Fibroblast of peridontal ligament (primary cell): ENCODE measurements at regions not wholly inside any gene's neighbourhood (a gene's known extent, or its start where the extent isn't known, plus 50 kb on each side); places are given as distances from the start of the nearest gene placed in this dataset.
"Not testable (repeated sequence)": the region's sequence is repeated elsewhere in the genome, so short reads cannot be mapped to it uniquely, and the experiment has no call there.

Experiments used
- DNase-seq: peaks from one replicate; pipeline ENCODE4 v3.0.0-alpha.2; 2010; ENCODE audit errors: extremely low read depth

DNA sequence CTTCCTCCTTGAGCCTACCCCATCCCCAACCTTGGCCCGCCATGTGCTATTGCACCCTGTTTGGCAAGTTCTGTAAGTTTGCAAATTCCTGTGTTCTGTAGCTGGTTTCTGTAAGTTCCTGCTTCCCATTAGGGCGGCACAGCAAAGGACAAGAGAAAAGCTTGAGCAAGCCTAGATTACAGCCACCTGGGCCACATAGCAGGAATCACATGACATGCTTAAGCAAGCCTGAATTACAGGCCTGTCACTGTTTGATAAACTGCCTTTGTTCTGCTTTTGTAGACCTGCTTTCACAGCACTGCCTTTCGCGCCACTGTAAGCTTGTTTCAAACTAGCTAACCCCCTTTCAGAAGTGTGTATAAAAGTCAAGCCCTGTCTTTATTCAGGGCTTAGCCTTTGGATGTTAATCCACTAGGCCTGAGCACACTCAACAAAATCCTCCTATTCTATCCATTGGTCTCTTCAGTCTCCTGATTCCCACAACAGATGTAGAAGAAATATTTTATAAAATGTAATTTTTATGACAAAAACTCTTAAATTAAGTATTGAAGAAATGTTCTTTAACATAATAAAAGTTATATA is 906.8 kb upstream of the NDST4 start:
- no peak for DNase-seq

DNA sequence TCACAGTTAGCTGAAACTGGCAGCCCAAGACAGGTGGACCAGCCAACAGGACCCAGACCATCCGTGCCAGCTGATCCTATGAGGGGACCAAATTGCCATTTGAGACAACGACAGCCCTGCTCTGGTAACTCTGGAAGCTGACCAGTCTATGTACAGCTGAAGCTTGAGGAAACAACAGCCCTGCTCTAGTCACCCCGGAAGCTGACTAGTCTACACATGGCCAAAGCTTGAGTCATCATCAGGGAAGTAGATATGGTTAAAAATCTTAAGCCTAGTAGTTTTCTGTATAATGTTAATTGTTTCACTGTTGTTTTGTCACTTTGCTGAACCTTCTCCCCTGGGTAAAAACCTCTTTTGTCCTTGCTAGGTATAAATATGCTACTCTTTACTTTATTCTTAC is 905.4 kb upstream of the NDST4 start:
- DNase-seq, result no peak

DNA sequence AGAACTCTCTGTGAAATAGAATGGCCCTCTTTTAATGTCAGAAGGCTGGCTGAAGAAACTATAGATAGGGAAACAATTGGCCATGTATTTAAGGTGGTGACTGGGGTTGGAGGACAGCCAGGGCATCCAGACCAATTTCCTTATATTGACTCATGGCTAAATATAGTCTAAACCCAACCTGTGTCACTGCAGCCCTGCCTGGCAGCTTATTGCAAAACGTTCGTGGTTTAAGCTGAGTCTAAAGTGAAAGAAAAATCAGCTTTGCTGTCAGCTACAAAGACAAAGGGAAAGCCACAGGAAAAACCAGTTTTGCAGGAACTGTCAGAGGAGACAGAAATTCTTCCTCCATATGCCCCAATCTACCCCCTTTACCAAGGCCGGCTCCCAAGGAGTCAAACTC is 902.8 kb upstream of the NDST4 start:
- DNase-seq, result peak; percentile 7

DNA sequence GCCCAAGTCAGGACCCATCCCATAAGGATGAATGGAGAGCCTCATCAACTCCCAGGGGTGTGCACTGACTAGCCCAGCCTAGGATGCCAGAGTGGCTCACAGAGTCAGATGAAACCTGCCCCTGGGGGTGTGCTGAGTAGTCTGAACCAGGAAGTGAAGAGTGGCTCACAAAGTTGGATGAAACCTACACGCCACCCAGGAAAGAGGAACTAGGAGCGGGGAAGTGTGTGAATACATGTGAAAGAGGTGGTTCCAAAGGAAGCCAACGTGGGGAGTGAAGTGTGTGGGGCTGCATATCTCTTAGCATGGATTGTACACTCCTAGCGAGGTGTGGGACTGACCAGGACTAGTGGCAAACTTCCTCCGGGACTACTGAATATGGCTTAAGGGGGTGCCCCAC is 902.1 kb upstream of the NDST4 start:
- no peak for DNase-seq

DNA sequence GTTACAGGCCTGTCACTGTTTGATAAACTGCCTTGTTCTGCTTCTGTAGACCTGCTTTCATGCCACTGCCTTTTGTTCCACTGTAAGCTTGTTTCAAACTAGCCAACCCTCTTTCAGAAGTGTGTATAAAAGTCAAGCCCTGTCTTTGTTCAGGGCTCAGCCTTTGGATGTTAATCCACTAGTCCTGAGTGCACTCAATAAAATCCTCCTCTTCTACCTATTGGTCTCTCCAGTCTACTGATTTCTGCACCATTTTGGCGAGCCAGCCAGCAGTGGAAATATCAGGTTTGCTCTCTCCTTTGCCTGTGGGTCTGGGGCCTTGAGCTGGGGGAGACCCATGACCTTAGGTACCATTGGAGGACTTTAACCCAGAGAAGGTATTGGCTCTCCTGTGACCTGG is 901.6 kb upstream of the NDST4 start:
- no peak for DNase-seq

DNA sequence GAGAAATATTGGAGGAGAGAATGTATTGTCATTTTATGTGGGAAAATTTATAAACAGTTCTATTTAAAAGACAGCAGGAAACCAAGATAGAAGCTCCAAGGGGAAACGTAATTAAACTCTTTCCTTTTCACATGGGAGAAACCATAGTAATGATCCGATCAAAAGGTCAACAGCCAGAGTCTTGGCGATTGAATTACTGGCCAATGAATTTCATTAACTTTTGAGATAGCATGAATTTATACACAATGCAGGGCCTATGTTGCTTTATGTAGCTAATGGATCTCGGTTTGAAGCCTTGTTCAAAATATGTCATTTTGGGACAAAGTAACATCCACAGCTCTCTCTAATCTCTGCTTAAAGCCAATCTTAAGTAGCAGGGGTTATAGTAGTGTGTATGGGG is 897.5 kb upstream of the NDST4 start:
- no peak for DNase-seq

GRCh38 chr4:116005806-116006088 is 892.3 kb upstream of the NDST4 start:
- no peak for DNase-seq

DNA sequence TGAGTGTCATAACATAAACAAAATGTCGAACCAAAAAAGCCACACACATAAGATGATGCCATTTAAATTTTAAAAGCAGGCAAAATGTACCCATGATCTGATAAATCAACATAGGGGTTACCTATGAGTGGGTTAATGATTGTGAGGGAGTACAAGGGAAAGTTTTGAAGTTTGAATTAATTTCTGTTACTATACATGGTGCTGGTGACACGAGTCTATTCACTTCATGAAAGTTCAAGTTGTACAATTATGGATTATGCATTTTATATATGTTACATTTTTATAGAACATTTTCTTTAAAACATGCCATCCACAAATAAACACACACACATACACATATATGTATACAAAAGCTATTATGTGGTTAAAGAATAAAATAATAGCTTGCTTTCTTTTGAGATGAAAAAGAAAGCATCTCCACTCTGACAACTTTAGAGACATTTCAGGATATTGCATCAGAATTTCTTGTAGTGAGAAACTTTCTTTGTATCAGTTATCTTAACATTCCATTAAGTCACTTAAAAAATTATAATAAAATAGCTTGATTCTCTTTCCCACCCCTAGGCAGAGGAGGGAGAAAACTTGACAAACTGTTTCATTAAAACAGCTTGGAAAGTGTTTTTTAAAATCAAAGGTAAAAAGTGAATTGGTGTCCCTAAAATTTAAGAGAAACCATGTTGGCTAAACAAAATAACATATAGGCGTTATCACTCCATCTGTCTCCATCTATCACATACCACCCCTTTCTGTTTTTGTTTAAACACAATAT is 891.8 kb upstream of the NDST4 start:
- no peak for DNase-seq

DNA sequence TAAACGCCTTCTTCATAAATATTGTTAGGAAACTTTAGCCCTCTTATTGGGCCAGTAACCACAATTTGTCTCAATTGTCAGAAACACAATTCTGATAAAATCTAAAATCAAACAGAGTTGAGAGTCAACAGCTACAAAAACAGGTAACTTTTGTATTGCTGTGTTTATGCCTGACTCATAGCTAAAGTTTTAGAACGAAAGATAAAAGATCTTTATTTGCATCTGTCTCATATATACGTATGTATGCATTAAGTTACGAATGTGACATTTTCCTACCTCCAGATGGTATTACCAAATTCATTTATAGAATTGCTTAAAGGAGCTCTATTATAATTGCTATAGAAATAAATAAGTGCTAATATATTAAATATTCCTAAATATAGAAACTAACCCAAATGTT is 887.9 kb upstream of the NDST4 start:
- no peak for DNase-seq

DNA sequence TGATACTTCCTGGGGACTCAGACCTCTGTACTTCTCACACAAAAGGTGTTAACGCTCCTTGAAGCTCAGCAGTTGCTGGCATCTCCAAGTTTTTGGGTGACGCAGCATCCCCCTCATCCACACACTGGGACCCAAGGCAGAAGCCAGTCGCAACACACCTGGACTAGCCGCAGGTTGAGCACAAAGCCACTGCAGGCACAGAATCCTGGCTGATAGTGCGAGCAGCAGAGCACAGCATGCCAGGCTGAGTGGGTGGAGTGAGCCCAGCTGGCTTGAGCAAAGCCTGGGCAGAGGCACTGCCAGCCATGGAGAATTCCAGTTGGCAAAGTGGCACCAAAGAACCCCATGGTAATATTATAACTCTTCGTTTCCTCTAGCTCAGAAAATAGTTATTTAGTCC is 873.2 kb upstream of the NDST4 start:
- no peak for DNase-seq

- DNase-seq, result not testable (repeated sequence)
Measured at GRCh38 chr4:115975421-115976001, 862.1 kb upstream of the NDST4 start.

DNA sequence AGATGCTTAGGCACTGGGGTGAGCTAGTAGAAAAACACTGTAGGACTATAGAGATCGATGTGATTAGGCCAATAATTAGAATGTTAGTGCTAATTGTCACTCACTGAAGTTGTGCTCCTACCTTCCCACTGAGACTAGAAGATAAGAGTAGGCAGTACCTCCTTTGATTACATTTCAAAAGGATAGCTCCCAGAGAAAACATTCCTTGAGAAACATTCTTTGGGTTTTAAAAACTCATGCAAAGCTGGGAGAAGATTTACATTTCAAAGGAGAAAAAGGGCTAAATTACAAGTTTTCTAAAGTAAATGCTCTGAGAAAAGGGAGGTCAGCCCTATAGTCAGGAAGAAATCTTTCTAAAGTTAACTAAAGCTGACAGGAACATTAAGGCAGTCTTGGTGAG is 860.3 kb upstream of the NDST4 start:
- no peak for DNase-seq

- DNase-seq, result no peak
Measured at GRCh38 chr4:115972967-115973366, 859.5 kb upstream of the NDST4 start.

- no peak for DNase-seq
Measured at GRCh38 chr4:115970859-115971258, 857.4 kb upstream of the NDST4 start.

DNA sequence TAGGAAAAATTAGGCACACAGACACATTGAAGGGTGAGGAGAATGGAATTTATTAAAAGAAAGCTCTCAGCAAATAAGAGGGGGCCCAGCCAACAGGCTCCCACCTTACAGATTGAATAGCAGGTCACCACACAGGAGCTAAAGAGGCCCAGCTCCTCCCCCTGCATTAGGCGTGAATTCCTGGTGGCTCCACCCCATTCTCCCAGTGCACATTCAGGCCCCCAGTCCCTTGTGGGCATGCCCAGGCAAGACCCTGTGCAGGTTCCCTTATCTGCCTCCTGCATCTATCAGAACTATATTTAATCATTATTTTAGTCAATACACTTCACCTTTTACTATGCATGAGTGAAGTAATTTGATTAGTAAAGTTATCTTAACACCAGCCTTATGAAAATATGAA is 856.3 kb upstream of the NDST4 start:
- DNase-seq, result no peak

DNA sequence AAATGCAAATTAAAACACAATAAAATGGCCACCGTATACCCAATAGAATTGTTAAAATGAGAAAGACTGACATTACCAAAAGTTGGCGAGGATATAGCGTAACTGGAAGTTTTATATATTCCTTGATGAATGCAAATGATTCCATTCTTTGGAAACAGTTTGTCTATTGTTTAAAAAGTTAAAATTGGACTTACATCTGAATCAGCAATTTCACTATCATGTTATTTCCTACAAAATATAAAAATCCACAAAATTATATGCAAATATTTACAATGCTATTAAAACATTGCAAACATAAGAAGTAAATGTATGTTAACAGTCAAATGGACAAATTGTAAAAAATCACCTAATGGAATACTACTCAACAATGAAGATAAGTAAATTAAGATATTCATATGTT is 852.2 kb upstream of the NDST4 start:
- DNase-seq, result no peak

DNA sequence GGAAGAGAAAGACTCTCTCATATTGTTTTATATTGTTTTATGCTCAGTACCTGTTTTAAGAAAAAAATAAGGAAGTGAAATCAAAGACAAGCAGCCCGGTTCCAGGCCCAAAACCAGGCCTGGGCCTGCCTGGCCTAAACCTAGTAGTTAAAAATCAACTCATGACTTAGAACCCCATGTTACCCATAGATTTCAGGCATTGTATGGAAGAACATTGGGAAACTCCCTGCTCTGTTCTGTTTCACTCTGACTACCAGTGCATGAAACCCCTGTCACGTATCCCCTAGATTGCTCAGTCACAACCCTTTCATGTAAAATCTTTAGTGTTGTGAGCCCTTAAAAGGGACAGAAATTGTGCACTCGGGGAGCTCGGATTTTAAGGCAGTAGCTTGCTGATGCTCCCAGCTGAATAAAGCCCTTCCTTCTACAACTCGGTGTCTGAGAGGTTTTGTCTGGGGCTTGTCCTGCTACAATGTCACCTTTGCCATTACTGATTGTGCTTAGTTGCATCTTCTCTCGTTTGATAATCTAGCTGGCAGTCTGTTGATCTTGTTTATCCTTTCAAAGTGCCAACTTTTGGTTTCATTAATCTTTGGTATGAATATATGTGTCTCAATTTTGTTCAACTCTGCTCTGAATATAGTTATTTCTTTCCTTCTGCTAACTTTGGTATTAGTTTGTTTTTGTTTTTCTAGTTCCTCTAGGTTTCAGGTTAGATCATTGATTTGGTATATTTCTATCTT is 842.8 kb upstream of the NDST4 start:
- DNase-seq, result not testable (repeated sequence)

GRCh38 chr4:115950806-115951205 is 837.4 kb upstream of the NDST4 start:
- DNase-seq, result no peak

DNA sequence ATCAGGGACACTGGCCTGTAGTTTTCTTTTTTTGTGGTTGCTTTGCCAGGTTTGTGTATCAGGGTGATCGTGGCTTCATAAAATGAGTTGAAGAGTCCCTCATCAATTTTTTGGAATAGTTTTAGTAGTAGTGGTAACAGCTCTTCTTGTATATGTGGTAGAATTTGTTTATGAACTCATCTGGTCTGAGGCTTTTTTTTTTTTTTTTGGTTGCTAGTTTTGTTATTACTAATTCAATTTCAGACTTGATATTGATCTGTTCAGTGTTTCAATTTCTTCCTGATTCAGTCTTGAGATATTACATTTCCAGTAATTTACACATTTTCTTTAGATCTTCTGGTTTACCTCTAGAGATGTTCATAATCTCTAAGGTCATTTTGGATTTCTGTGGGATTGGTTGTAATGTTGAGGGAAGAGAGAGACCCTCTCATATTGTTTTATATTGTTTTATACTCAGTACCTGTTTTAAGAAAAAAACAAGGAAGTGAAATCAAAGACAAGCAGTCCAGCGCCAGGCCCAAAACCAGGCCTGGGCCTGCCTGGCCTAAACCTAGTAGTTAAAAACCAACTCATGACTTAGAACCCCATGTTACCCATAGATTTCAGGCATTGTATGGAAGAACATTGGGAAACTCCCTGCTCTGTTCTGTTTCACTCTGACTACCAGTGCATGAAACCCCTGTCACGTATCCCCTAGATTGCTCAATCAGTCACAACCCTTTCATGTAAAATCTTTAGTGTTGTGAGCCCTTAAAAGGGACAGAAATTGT is 836.7 kb upstream of the NDST4 start:
- not testable (repeated sequence) for DNase-seq

DNA sequence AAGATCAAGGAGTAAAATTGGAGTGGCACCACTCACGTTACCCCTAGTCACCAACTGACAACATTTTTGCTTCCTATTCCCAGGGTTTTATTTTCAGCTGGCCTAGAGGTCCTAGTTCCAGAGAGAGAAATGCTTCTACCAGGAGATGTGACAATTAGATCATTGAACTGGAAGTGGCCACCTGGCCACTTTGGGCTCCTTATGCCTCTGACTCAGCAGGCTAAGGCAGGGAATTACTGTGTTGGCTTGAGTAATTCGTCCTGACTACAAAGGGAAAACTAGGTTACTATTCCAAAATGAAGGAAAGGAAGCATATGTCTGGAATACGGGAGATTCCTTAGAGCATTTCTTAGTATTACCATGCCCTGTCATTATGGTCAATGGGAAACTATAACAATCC is 831.6 kb upstream of the NDST4 start:
- DNase-seq, result no peak

DNA sequence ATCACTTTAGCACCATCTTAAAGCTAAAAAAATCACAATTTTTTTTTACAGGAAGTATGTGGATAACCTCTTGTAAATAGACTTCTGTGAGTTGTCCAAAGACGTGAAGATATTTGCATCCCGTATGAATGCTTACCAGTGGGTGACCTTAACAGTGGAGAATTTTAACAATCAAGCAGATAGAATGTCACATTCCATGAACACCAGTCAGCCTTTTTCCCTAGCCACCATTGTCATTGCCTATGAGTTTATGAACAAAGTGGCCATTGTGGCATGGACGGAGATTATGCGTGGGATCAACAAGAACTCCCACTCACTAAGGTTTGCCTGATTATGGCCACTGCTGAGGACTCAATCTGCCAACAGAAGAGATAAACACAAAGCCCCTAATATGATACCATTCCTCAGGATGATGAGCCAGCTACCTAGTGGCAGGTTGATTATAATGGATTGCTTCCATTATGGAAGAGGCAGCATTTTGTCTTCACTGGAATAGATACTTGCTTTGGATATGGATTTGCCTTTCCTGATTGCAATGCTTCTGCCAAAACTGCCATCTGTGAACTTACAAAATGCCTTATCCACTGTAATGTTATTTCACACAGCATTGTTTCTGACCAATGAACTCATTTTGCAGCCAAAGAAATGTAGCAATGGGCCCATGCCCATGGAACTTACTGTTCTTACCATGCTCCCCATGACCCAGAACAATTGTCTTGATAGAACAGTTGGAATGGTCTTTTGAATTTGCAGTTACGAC is 830.9 kb upstream of the NDST4 start:
- DNase-seq, result no peak
